ENCODE measurements at regions not wholly inside any gene's neighbourhood (a gene's known extent, or its start where the extent isn't known, plus 50 kb on each side); places are given as distances from the start of the nearest gene placed in this dataset.

DNA sequence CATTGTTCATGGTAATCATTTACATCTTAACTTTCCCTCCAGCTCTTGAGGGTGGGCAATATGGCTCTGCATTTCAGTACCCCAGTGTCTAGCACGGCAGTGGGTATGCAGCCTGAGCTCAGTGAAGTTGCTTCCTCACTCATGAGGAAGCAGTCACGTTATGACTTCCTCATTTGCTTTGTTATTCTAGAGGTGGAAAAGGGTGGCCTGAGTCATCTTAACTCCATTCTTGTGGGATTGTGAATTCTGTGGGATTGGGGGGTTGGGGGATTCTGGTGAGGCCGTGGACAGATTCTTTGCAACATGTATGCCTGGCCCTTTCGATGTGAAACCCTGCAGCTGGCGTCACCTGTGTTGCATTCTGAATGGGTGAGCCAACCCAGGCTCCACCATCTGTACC is 406.7 kb upstream of the ZNF507 start:
- TF ChIP-seq POLR2A (IDR thresholded peaks at IDR 0.05), result no peak
- TF ChIP-seq POLR2AphosphoS5 (IDR thresholded peaks at IDR 0.05), result no peak
- TF ChIP-seq, protein P1, sequence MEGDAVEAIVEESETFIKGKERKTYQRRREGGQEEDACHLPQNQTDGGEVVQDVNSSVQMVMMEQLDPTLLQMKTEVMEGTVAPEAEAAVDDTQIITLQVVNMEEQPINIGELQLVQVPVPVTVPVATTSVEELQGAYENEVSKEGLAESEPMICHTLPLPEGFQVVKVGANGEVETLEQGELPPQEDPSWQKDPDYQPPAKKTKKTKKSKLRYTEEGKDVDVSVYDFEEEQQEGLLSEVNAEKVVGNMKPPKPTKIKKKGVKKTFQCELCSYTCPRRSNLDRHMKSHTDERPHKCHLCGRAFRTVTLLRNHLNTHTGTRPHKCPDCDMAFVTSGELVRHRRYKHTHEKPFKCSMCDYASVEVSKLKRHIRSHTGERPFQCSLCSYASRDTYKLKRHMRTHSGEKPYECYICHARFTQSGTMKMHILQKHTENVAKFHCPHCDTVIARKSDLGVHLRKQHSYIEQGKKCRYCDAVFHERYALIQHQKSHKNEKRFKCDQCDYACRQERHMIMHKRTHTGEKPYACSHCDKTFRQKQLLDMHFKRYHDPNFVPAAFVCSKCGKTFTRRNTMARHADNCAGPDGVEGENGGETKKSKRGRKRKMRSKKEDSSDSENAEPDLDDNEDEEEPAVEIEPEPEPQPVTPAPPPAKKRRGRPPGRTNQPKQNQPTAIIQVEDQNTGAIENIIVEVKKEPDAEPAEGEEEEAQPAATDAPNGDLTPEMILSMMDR (IDR thresholded peaks at IDR 0.05), result no peak

All from gastroesophageal sphincter (tissue), 3 donors.